GM23338 (cell line): ENCODE measurements at regions not wholly inside any gene's neighbourhood (a gene's known extent, or its start where the extent isn't known, plus 50 kb on each side); places are given as distances from the start of the nearest gene placed in this dataset.

ENCODE experiments used
- ATAC-seq: fragments of 200-7000 bp; cut with Tn5 transposase; 3 replicates; pipeline ENCODE4 v1.9.1; 2020
- DNase-seq: peaks from one replicate; pipeline ENCODE4 v3.0.0-alpha.2; 2015; ENCODE audit warnings: low spot score
- H2AFZ ChIP-seq: fragments of 200-600 bp; sonication (generic); 2 replicates; pipeline ENCODE4 v1.8.0; 2016; ENCODE audit warnings: antibody characterized with exemption, mild to moderate bottlenecking, moderate library complexity
- H3F3A ChIP-seq: fragments of 200-600 bp; sonication (generic); replicated peaks from 2 replicates; pipeline ENCODE4 v1.8.0; 2017; ENCODE audit warnings: antibody characterized with exemption, mixed run types, low read depth
- H3K27ac ChIP-seq: fragments of 200-600 bp; sonication (generic); 2 replicates; pipeline ENCODE4 v1.6.1; 2016; ENCODE audit warnings: low read depth
- H3K27me3 ChIP-seq: fragments of 200-600 bp; sonication (generic); 2 replicates; pipeline ENCODE4 v1.8.0; 2016; ENCODE audit warnings: mild to moderate bottlenecking, mixed run types, moderate library complexity; ENCODE audit not compliant: insufficient read depth
- H3K36me3 ChIP-seq: fragments of 200-600 bp; sonication (generic); 2 replicates; pipeline ENCODE4 v1.8.0; 2016; ENCODE audit warnings: mild to moderate bottlenecking; ENCODE audit not compliant: insufficient read depth
- H3K4me1 ChIP-seq: fragments of 200-600 bp; sonication (generic); 2 replicates; pipeline ENCODE4 v1.8.0; 2016; ENCODE audit warnings: mild to moderate bottlenecking, moderate library complexity; ENCODE audit not compliant: insufficient read depth
- H3K4me2 ChIP-seq: fragments of 200-600 bp; sonication (generic); 2 replicates; pipeline ENCODE4 v1.7.1; 2017; ENCODE audit warnings: mixed run types
- H3K4me3 ChIP-seq: fragments of 200-600 bp; sonication (generic); 2 replicates; pipeline ENCODE4 v1.6.1; 2016; ENCODE audit warnings: mixed run types
- H3K79me2 ChIP-seq: fragments of 200-600 bp; sonication (generic); replicated peaks from 2 replicates; pipeline ENCODE4 v1.8.0; 2017; ENCODE audit warnings: mild to moderate bottlenecking; ENCODE audit not compliant: insufficient read depth
- H3K9me2 ChIP-seq: fragments of 200-600 bp; sonication (generic); 2 replicates; pipeline ENCODE4 v1.8.0; 2017; ENCODE audit not compliant: insufficient read depth
- H4K20me1 ChIP-seq: fragments of 200-600 bp; sonication (generic); replicated peaks from 2 replicates; pipeline ENCODE4 v1.8.0; 2017; ENCODE audit warnings: mild to moderate bottlenecking; ENCODE audit not compliant: insufficient read depth
- H3K27ac Mint-ChIP-seq: 2 replicates; pipeline ENCODE4 v1.8.0; 2020; ENCODE audit warnings: inconsistent platforms, mild to moderate bottlenecking, moderate library complexity, mixed read lengths
- H3K27me3 Mint-ChIP-seq: 3 replicates; pipeline ENCODE4 v1.8.0; 2022; ENCODE audit warnings: low read depth, mild to moderate bottlenecking, moderate library complexity, mixed read lengths, inconsistent platforms; ENCODE audit not compliant: insufficient read depth, poor library complexity
- H3K36me3 Mint-ChIP-seq: 3 replicates; pipeline ENCODE4 v1.8.0; 2021; ENCODE audit warnings: low read depth, mild to moderate bottlenecking, inconsistent platforms, moderate library complexity, mixed read lengths
- H3K4me1 Mint-ChIP-seq: 3 replicates; pipeline ENCODE4 v1.8.0; 2020; ENCODE audit warnings: mild to moderate bottlenecking, inconsistent platforms, mixed read lengths
- H3K4me3 Mint-ChIP-seq: 3 replicates; pipeline ENCODE4 v1.8.0; 2021; ENCODE audit warnings: moderate library complexity, mild to moderate bottlenecking, inconsistent platforms, mixed read lengths
- H3K9me3 Mint-ChIP-seq: 3 replicates; pipeline ENCODE4 v1.8.0; 2020; ENCODE audit warnings: moderate library complexity, mild to moderate bottlenecking, inconsistent platforms, mixed read lengths
- CREB1 ChIP-seq: fragments of 250-450 bp; sonication (Bioruptor Pico); IDR thresholded peaks from 2 replicates; pipeline ENCODE4 v1.5.0; 2020; ENCODE audit warnings: low read depth, mild to moderate bottlenecking, moderate library complexity
- EZH2phosphoT487 ChIP-seq: fragments of 200-600 bp; sonication (generic); IDR thresholded peaks from one replicate; pipeline ENCODE4 v1.8.1; 2018; ENCODE audit warnings: antibody characterized with exemption; ENCODE audit not compliant: unreplicated experiment
- JUNB ChIP-seq: IDR thresholded peaks from one replicate; pipeline ENCODE4 v1.6.1; 2016; ENCODE audit warnings: antibody characterized with exemption; ENCODE audit not compliant: unreplicated experiment
- NANOG ChIP-seq: IDR thresholded peaks from 2 replicates; pipeline ENCODE4 v1.6.1; 2016; ENCODE audit warnings: antibody characterized with exemption, borderline replicate concordance
- POLR2AphosphoS5 ChIP-seq: IDR thresholded peaks from 2 replicates; pipeline ENCODE4 v1.6.1; 2016; ENCODE audit warnings: antibody characterized with exemption, low read depth
- TF ChIP-seq, protein P1 (sequence below): IDR thresholded peaks from one replicate; pipeline ENCODE4 v1.6.1; 2018; ENCODE audit warnings: antibody characterized with exemption; ENCODE audit not compliant: unreplicated experiment
- TF ChIP-seq, protein P2 (sequence below), 2 experiments: fragments of 200-600 bp in 1 of 2; sonication (generic) in 1 of 2; conservative IDR thresholded peaks; 2 replicates each; pipeline versions ENCODE4 v1.5.1 to v1.6.1; 2016 to 2017; ENCODE audit warnings: antibody characterized with exemption in 2 of 2, low read depth in 2 of 2, mild to moderate bottlenecking in 2 of 2, moderate library complexity in 1 of 2
- TF ChIP-seq, protein P3 (sequence below): fragments of 250-450 bp; sonication (Bioruptor Pico); IDR thresholded peaks from 2 replicates; pipeline ENCODE4 v1.5.0; 2020; ENCODE audit warnings: mild to moderate bottlenecking, moderate library complexity
- TF ChIP-seq, protein P4 (sequence below): IDR thresholded peaks from 2 replicates; pipeline ENCODE4 v1.6.1; 2016; ENCODE audit warnings: antibody characterized with exemption

DNA sequence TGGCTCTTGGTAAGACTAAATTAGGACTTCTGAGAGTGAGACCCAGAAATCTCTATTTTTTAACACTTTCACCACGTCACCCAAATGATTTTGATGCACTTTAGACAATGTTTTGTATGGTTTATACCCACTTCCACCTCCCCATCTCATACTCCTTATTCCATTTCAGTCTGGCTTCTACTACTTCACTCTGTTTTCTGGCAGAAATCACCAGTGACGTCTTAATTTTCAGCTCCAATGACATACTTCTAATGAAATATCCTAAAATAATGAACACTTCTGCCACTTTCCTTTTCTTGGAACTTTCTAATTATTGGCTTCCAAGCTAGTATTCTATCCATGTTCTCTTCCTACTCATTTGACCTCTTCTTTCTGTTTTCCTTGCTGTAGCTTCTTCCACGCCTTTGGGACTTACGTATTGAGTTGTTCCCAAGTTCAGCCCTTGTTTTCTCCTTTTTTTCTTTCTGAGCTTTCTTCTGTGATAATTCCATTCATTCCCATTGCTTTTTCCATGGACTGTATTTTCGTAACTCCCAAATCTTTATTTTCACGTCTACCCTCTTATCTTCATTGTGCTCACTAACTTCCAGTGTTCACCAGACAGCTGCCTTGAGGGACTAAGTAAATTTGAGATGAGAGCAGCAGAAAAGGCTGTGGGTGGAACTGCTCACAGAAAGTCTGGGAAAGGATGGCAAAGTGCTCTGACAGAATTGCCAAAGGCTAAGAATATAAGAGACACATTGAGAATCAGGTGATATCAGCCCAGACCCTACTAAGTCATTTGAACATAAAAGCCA lies 115.8 kb downstream of the CAPZA3 start:
- Histone ChIP-seq H3K4me3 (no peak overlapping the region), H3K79me2 (no peaks in the 10 kb centered on the region), H4K20me1 (no peaks in the 10 kb centered on the region), H3K27ac (no peak overlapping the region), H3F3A (no peaks in the 10 kb centered on the region), H3K36me3 (no peaks in the 10 kb centered on the region), H3K4me1 (peaks cover 10% of the 10 kb centered on the region), H3K4me2 (no peak overlapping the region), H3K27me3 (no peaks in the 10 kb centered on the region), H3K9me2 (peaks cover 8% of the 10 kb centered on the region; the same call in 1 of the 2 replicates), H2AFZ (no peak overlapping the region)
- Mint-ChIP-seq H3K36me3 (no peaks in the 10 kb centered on the region), H3K9me3 (no peaks in the 10 kb centered on the region), H3K4me3 (no peak overlapping the region), H3K27me3 (no peaks in the 10 kb centered on the region), H3K4me1 (peaks cover 11% of the 10 kb centered on the region), H3K27ac (no peak overlapping the region)
- TF ChIP-seq, protein P1, sequence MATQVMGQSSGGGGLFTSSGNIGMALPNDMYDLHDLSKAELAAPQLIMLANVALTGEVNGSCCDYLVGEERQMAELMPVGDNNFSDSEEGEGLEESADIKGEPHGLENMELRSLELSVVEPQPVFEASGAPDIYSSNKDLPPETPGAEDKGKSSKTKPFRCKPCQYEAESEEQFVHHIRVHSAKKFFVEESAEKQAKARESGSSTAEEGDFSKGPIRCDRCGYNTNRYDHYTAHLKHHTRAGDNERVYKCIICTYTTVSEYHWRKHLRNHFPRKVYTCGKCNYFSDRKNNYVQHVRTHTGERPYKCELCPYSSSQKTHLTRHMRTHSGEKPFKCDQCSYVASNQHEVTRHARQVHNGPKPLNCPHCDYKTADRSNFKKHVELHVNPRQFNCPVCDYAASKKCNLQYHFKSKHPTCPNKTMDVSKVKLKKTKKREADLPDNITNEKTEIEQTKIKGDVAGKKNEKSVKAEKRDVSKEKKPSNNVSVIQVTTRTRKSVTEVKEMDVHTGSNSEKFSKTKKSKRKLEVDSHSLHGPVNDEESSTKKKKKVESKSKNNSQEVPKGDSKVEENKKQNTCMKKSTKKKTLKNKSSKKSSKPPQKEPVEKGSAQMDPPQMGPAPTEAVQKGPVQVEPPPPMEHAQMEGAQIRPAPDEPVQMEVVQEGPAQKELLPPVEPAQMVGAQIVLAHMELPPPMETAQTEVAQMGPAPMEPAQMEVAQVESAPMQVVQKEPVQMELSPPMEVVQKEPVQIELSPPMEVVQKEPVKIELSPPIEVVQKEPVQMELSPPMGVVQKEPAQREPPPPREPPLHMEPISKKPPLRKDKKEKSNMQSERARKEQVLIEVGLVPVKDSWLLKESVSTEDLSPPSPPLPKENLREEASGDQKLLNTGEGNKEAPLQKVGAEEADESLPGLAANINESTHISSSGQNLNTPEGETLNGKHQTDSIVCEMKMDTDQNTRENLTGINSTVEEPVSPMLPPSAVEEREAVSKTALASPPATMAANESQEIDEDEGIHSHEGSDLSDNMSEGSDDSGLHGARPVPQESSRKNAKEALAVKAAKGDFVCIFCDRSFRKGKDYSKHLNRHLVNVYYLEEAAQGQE, result no peak
- TF ChIP-seq CREB1 (CRISPR knock-in tag) (no peak), NANOG (no peak), JUNB (no peak), POLR2AphosphoS5 (no peak), EZH2phosphoT487 (no peak)
- TF ChIP-seq, protein P2, sequence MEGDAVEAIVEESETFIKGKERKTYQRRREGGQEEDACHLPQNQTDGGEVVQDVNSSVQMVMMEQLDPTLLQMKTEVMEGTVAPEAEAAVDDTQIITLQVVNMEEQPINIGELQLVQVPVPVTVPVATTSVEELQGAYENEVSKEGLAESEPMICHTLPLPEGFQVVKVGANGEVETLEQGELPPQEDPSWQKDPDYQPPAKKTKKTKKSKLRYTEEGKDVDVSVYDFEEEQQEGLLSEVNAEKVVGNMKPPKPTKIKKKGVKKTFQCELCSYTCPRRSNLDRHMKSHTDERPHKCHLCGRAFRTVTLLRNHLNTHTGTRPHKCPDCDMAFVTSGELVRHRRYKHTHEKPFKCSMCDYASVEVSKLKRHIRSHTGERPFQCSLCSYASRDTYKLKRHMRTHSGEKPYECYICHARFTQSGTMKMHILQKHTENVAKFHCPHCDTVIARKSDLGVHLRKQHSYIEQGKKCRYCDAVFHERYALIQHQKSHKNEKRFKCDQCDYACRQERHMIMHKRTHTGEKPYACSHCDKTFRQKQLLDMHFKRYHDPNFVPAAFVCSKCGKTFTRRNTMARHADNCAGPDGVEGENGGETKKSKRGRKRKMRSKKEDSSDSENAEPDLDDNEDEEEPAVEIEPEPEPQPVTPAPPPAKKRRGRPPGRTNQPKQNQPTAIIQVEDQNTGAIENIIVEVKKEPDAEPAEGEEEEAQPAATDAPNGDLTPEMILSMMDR (conservative IDR thresholded peaks at IDR 0.05; ENCODE audit: low read depth in 2 of 2), result no peak
- TF ChIP-seq, protein P3, sequence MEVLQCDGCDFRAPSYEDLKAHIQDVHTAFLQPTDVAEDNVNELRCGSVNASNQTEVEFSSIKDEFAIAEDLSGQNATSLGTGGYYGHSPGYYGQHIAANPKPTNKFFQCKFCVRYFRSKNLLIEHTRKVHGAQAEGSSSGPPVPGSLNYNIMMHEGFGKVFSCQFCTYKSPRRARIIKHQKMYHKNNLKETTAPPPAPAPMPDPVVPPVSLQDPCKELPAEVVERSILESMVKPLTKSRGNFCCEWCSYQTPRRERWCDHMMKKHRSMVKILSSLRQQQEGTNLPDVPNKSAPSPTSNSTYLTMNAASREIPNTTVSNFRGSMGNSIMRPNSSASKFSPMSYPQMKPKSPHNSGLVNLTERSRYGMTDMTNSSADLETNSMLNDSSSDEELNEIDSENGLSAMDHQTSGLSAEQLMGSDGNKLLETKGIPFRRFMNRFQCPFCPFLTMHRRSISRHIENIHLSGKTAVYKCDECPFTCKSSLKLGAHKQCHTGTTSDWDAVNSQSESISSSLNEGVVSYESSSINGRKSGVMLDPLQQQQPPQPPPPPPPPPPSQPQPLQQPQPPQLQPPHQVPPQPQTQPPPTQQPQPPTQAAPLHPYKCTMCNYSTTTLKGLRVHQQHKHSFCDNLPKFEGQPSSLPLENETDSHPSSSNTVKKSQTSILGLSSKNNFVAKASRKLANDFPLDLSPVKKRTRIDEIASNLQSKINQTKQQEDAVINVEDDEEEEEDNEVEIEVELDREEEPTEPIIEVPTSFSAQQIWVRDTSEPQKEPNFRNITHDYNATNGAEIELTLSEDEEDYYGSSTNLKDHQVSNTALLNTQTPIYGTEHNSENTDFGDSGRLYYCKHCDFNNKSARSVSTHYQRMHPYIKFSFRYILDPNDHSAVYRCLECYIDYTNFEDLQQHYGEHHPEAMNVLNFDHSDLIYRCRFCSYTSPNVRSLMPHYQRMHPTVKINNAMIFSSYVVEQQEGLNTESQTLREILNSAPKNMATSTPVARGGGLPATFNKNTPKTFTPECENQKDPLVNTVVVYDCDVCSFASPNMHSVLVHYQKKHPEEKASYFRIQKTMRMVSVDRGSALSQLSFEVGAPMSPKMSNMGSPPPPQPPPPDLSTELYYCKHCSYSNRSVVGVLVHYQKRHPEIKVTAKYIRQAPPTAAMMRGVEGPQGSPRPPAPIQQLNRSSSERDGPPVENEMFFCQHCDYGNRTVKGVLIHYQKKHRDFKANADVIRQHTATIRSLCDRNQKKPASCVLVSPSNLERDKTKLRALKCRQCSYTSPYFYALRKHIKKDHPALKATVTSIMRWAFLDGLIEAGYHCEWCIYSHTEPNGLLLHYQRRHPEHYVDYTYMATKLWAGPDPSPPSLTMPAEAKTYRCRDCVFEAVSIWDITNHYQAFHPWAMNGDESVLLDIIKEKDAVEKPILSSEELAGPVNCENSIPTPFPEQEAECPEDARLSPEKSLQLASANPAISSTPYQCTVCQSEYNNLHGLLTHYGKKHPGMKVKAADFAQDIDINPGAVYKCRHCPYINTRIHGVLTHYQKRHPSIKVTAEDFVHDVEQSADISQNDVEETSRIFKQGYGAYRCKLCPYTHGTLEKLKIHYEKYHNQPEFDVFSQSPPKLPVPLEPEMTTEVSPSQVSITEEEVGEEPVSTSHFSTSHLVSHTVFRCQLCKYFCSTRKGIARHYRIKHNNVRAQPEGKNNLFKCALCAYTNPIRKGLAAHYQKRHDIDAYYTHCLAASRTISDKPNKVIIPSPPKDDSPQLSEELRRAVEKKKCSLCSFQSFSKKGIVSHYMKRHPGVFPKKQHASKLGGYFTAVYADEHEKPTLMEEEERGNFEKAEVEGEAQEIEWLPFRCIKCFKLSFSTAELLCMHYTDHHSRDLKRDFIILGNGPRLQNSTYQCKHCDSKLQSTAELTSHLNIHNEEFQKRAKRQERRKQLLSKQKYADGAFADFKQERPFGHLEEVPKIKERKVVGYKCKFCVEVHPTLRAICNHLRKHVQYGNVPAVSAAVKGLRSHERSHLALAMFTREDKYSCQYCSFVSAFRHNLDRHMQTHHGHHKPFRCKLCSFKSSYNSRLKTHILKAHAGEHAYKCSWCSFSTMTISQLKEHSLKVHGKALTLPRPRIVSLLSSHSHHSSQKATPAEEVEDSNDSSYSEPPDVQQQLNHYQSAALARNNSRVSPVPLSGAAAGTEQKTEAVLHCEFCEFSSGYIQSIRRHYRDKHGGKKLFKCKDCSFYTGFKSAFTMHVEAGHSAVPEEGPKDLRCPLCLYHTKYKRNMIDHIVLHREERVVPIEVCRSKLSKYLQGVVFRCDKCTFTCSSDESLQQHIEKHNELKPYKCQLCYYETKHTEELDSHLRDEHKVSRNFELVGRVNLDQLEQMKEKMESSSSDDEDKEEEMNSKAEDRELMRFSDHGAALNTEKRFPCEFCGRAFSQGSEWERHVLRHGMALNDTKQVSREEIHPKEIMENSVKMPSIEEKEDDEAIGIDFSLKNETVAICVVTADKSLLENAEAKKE (CRISPR knock-in tag), result no peak
- TF ChIP-seq, protein P4, sequence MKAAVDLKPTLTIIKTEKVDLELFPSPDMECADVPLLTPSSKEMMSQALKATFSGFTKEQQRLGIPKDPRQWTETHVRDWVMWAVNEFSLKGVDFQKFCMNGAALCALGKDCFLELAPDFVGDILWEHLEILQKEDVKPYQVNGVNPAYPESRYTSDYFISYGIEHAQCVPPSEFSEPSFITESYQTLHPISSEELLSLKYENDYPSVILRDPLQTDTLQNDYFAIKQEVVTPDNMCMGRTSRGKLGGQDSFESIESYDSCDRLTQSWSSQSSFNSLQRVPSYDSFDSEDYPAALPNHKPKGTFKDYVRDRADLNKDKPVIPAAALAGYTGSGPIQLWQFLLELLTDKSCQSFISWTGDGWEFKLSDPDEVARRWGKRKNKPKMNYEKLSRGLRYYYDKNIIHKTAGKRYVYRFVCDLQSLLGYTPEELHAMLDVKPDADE, result no peak
- DNase-seq, result no peak
- ATAC-seq, result no peak
